PC-9 (cell line): ENCODE measurements at regions not wholly inside any gene's neighbourhood (a gene's known extent, or its start where the extent isn't known, plus 50 kb on each side); places are given as distances from the start of the nearest gene placed in this dataset.

ENCODE experiments used
- EZH2 ChIP-seq: fragments of 200-600 bp; sonication (generic); IDR thresholded peaks from 2 replicates; pipeline ENCODE4 v1.8.0; 2017; ENCODE audit warnings: antibody characterized with exemption, low read depth
- TF ChIP-seq, protein P1 (sequence below): fragments of 200-600 bp; sonication (generic); conservative IDR thresholded peaks from 2 replicates; pipeline ENCODE4 v1.6.1; 2017; ENCODE audit warnings: mixed run types, antibody characterized with exemption, mild to moderate bottlenecking, moderate library complexity

DNA sequence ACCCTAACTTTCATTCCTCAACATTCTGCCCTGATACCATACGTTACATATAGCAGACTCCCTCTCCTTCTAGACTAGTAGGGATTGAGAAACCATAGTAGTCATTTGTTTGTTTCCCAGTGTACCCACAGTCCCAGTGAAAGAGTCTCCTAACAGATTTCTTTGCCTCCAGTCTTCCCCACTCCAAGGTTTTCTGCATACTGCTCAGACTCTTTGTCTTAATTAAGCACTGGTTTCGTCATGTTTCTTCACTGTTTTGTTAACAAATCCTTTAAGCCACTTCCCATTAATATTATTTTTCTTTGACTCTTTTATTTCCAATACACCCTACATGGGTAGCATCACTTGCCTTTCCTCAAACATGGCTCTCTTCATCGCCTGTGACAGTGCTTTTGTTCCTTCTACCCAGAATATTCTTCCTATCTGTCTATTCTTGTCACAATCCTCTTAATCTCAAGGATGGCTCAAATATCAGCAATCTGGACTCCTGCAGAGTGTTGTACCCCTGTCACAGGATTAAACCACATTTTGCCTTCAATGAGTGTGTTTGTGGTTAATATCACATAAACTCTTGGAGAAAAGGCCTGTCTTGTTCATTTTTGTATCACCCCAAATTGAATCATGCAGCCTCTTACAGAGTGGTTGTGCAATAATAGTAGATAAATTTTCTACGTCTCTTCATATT, 92.7 kb upstream of the KLF12 start:
- TF ChIP-seq, protein P1, sequence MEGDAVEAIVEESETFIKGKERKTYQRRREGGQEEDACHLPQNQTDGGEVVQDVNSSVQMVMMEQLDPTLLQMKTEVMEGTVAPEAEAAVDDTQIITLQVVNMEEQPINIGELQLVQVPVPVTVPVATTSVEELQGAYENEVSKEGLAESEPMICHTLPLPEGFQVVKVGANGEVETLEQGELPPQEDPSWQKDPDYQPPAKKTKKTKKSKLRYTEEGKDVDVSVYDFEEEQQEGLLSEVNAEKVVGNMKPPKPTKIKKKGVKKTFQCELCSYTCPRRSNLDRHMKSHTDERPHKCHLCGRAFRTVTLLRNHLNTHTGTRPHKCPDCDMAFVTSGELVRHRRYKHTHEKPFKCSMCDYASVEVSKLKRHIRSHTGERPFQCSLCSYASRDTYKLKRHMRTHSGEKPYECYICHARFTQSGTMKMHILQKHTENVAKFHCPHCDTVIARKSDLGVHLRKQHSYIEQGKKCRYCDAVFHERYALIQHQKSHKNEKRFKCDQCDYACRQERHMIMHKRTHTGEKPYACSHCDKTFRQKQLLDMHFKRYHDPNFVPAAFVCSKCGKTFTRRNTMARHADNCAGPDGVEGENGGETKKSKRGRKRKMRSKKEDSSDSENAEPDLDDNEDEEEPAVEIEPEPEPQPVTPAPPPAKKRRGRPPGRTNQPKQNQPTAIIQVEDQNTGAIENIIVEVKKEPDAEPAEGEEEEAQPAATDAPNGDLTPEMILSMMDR, result no peak
- no peak for TF ChIP-seq EZH2
